ENCODE measurements at regions not wholly inside any gene's neighbourhood (a gene's known extent, or its start where the extent isn't known, plus 50 kb on each side); places are given as distances from the start of the nearest gene placed in this dataset.

DNA sequence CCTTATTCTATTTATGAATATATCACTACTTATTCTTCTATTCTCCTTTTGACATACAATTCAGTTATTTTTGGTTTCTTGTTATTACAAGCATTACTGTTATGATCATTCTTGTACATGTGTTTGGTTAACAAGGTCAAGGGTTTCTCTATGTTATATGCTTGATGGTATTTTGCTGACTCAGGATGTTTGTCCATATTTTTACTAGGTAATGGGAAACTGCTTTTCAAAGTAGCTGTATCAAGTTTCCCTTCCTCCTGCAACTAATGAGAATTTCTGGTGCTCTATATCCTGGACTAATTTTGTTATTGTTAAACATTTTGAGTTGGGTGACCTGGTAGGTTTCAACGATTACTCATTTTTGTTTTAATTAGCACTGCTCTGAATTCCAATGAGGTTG lies 841.0 kb downstream of the OTOL1 start:
- TF ChIP-seq CTCF (IDR thresholded peaks at IDR 0.05; ENCODE audit: insufficient read depth, low read depth, low read length), result no peak
- no peak overlapping the region for H3K4me3 ChIP-seq (ENCODE audit: low read depth, low read length)
- DNase-seq (ENCODE audit: low read depth), result peak; percentile 39

DNA sequence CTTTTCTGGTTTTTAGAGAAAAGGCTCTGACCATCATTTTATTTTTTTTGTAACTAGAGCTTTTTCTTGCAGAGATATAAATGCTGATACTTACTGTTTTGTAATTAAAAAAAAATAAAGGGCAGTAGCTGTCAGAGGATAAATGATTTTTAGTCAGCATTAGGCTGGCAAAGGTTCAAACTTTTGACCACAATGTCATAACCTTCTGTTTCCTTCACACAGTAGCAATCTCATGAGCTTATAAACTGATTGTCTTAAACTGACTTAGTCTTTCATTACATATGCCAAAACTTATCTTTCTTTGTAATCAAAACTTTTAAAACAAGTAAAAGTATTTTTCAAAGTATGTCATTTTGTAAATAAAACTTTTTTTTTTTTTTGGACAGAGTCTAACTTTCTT lies 841.9 kb downstream of the OTOL1 start:
- TF ChIP-seq CTCF (IDR thresholded peaks at IDR 0.05; ENCODE audit: insufficient read depth, low read depth, low read length), result no peak
- H3K4me3 ChIP-seq (ENCODE audit: low read depth, low read length), result no peak overlapping the region
- DNase-seq (ENCODE audit: low read depth), result peak; percentile 28

DNA sequence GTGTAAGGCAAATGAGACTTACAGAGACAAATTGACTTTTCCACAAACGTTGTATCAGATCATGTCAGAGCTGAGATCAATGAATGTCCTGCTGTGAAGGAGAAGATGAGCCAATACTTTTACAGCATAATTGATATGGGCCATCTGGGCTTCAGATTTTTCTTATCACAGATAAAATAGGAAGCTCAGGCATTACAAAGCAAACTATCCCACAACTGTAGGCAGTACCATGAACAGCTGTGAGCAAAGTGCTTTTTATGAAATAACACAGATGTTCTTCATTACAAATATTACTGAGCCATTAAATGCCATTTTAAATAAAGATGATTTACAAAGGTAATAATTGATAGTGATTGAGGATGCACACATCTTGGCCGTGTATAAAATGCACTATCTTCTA lies 852.3 kb downstream of the OTOL1 start:
- no peak for TF ChIP-seq CTCF (IDR thresholded peaks at IDR 0.05; ENCODE audit: insufficient read depth, low read depth, low read length)
- no peak overlapping the region for H3K4me3 ChIP-seq (ENCODE audit: low read depth, low read length)
- peak; percentile 27 for DNase-seq (ENCODE audit: low read depth)

- H3K4me3 ChIP-seq (ENCODE audit: low read depth, low read length), result no peak overlapping the region
- no peak for DNase-seq (ENCODE audit: low read depth)
- no peak for TF ChIP-seq CTCF (IDR thresholded peaks at IDR 0.05; ENCODE audit: insufficient read depth, low read depth, low read length)
These were observed 856.8 kb downstream of the OTOL1 start for GRCh38 chr3:162353414-162353813.

DNA sequence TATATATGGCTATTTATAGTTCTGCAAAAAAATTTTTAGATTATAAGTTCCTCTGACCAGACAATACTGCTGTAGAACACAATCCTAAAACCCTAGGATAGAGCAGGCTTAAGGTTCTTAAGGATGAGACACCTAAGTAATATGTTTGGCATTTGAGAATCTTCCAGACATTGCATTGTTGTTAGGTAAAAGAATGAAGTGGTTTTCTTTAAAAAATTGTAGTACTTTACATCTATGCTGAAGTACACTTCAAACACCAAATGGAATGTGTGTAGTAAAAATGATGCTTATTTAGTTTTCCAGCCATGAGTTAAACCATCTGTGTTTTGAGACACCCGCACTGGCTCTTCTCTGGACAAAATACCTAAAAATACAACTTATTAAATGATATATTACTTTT lies 857.7 kb downstream of the OTOL1 start:
- peak; percentile 24 for DNase-seq (ENCODE audit: low read depth)
- no peak overlapping the region for H3K4me3 ChIP-seq (ENCODE audit: low read depth, low read length)
- TF ChIP-seq CTCF (IDR thresholded peaks at IDR 0.05; ENCODE audit: insufficient read depth, low read depth, low read length), result no peak

DNA sequence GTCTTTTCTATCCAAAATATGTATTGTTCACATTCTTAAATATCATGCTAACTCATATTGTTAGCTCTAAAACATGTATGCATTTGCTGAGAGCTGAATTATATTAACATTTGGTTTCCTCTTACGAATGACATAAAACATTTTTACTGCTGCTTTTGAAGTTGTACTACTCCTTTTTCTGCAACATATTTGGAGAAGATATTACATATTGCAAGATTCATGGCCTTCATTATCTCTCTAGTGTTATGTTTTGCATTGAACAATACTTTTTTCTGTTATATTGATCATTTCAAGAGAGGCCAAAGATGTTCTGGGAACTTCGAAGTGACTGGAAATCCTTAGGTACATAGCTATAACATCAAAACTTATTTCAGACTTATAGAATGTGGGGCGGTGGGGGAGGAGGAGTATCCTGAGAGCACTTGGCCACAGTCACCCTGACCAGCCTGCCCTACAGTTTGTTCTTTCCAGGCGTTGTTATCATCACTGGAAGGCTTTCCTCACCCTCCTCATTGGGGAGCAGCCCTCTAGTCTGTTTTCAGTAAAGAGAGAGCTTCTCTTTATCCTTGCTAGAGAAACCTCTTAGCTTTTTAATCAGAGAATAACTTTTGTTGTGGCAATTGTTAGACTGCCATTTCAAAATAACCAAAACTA lies 868.6 kb downstream of the OTOL1 start:
- H3K4me3 ChIP-seq (ENCODE audit: low read depth, low read length), result no peak overlapping the region
- no peak for DNase-seq (ENCODE audit: low read depth)
- no peak for TF ChIP-seq CTCF (IDR thresholded peaks at IDR 0.05; ENCODE audit: insufficient read depth, low read depth, low read length)

- H3K4me3 ChIP-seq (ENCODE audit: low read depth, low read length), result no peak overlapping the region
- TF ChIP-seq CTCF (IDR thresholded peaks at IDR 0.05; ENCODE audit: insufficient read depth, low read depth, low read length), result no peak
- DNase-seq (ENCODE audit: low read depth), result peak; percentile 80
These were observed 869.7 kb downstream of the OTOL1 start for GRCh38 chr3:162366166-162366766.
